Testis (tissue), 2 donors: ENCODE measurements at regions not wholly inside any gene's neighbourhood (a gene's known extent, or its start where the extent isn't known, plus 50 kb on each side); places are given as distances from the start of the nearest gene placed in this dataset.
"Not testable (repeated sequence)": the region's sequence is repeated elsewhere in the genome, so short reads cannot be mapped to it uniquely, and the experiment has no call there.

Experiments
- DNase-seq: peaks from one replicate; pipeline ENCODE4 v3.0.0-alpha.2; 2019
- H3K27ac ChIP-seq, 2 donors: fragments of 200-600 bp; sonication (generic); one replicate each; pipeline ENCODE4 v1.5.1; 2019
- H3K27me3 ChIP-seq: fragments of 200-600 bp; sonication (generic); one replicate; pipeline ENCODE4 v1.5.1; 2019
- H3K36me3 ChIP-seq: fragments of 200-600 bp; sonication (generic); one replicate; pipeline ENCODE4 v1.5.1; 2017; ENCODE audit warnings: low read depth; ENCODE audit errors: missing control alignments
- H3K4me1 ChIP-seq: fragments of 200-600 bp; sonication (generic); one replicate; pipeline ENCODE4 v1.5.1; 2019
- H3K4me3 ChIP-seq, 2 donors: fragments of 200-600 bp; sonication (generic); one replicate each; pipeline ENCODE4 v1.5.1; 2017 to 2019
- H3K9me3 ChIP-seq: fragments of 200-600 bp; sonication (generic); one replicate; pipeline ENCODE4 v1.5.1; 2017
- POLR2A ChIP-seq: fragments of 450-650 bp; IDR thresholded peaks from one replicate; pipeline ENCODE4 v1.6.1; 2017; ENCODE audit warnings: antibody characterized with exemption, mild to moderate bottlenecking, moderate library complexity
- WGBS, 2 donors: methylation state at CpG; one replicate each; pipeline ENCODE4 v1.1.5; 2018; 5-methylcytosine and 5-hydroxymethylcytosine counted together
- intact Hi-C: fragments of 100-400 bp; cut with DNase I; formaldehyde crosslinking; loops from one replicate; pipeline ENCODE4 v1.15.1; 2023; ENCODE audit warnings: low total_unique reads
- TF ChIP-seq, protein P1 (sequence below), 3 experiments: fragments of 450-650 bp in 2 of 3; fragments of 200-600 bp in 1 of 3; sonication (generic) in 1 of 3; IDR thresholded peaks; one replicate each; pipeline ENCODE4 v1.5.1; 2016 to 2019; ENCODE audit warnings: antibody characterized with exemption in 3 of 3, mild to moderate bottlenecking in 2 of 3, moderate library complexity in 1 of 3

DNA sequence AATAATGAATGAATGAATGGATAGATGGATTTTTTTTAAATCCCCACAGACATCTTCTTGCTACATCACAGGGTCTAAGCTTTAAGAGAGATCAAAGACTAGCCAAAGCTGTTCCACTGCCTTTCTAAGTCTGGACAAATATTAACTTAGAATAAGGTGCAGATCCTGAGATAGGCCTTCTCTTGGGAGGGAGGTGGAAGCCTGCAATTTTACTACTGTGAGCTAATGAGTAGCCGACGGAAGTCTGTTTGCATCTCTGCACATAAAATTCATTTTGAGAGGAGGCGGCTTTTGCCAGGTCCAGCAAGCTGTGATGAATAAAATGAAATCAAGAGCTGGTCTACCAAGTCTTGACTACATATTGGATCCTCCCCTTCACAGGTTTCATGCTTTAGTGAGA lies 484.9 kb downstream of the TMEM38B start:
- no peaks in the 10 kb centered on the region for H3K36me3 ChIP-seq
- no peaks in the 10 kb centered on the region for H3K4me1 ChIP-seq
- intact Hi-C loops, result no loop called here
- H3K27ac ChIP-seq, result no peak overlapping the region
- no peaks in the 10 kb centered on the region for H3K27me3 ChIP-seq
- no peaks in the 10 kb centered on the region for H3K9me3 ChIP-seq
- DNase-seq, result no peak
- H3K4me3 ChIP-seq, result no peak overlapping the region
- 92 to 94% methylated on average over 3 of the region's 3 CpGs for WGBS, 2 donors
- TF ChIP-seq, protein P1, sequence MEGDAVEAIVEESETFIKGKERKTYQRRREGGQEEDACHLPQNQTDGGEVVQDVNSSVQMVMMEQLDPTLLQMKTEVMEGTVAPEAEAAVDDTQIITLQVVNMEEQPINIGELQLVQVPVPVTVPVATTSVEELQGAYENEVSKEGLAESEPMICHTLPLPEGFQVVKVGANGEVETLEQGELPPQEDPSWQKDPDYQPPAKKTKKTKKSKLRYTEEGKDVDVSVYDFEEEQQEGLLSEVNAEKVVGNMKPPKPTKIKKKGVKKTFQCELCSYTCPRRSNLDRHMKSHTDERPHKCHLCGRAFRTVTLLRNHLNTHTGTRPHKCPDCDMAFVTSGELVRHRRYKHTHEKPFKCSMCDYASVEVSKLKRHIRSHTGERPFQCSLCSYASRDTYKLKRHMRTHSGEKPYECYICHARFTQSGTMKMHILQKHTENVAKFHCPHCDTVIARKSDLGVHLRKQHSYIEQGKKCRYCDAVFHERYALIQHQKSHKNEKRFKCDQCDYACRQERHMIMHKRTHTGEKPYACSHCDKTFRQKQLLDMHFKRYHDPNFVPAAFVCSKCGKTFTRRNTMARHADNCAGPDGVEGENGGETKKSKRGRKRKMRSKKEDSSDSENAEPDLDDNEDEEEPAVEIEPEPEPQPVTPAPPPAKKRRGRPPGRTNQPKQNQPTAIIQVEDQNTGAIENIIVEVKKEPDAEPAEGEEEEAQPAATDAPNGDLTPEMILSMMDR (IDR thresholded peaks at IDR 0.05), result no peak
- no peak for TF ChIP-seq POLR2A

DNA sequence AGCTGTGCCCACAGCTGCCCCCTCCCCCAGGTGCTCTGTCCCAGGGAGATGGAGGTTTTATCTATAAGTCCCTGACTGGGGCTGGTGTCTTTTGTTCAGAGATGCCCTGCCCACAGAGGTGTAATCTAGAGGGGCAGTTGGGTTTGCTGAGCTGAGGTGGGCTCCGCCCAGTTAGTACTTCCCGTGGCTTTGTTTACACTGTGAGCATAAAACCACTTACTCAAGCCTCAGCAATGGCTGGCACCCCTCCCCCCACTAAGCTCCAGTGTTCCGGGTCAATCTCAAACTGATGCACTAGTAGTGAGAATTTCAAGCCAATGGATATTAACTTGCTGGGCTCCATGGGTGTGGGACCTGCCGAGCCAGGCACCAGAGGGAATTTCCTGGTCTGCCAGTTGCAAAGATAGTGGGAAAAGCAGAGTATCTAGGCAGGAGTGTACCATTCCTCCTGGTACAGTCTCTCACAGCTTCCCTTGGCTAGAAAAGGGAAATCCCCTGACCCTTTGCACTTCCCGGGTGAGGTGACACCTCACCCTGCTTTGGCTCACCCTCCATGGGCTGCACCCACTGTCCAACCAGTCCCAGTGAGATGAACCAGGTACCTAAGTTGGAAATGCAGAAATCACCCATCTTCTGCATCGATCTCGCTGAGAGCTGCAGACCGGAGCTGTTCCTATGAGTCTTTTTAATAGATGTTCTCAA lies 509.6 kb downstream of the TMEM38B start:
- DNase-seq, H3K9me3 ChIP-seq, H3K4me3 ChIP-seq, H3K27me3 ChIP-seq, intact Hi-C loops, H3K36me3 ChIP-seq, H3K4me1 ChIP-seq, H3K27ac ChIP-seq: not testable (repeated sequence)
- 86 to 100% methylated on average over 6 to 8 of the region's 8 CpGs for WGBS, 2 donors

DNA sequence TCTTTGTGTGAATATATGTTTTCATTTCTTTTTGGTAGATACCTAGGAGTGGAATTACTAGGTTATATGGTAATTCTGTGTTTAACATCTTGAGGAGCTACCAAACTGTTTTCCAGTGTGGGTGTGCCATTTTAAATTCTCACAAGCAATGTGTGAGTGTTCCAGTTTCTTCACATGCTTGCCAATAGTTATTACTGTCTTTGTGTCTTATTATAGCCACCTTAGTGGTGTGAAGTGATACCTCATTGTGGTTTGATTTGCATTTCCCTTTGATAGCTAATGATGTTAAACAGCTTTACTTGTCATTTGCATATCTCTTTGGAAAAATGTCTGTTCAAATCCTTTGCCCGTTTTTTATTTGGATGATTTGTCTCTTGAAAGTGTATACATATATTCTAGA lies 513.0 kb downstream of the TMEM38B start:
- H3K4me1 ChIP-seq, result no peaks in the 10 kb centered on the region
- no peak overlapping the region for H3K4me3 ChIP-seq
- 70 to 75% methylated on average over 1 of the region's 1 CpG for WGBS, 2 donors
- H3K9me3 ChIP-seq, result no peaks in the 10 kb centered on the region
- DNase-seq, result no peak
- no peak overlapping the region for H3K27ac ChIP-seq
- H3K36me3 ChIP-seq, result no peaks in the 10 kb centered on the region
- intact Hi-C loops, result no loop called here
- TF ChIP-seq POLR2A, result no peak
- no peaks in the 10 kb centered on the region for H3K27me3 ChIP-seq

DNA sequence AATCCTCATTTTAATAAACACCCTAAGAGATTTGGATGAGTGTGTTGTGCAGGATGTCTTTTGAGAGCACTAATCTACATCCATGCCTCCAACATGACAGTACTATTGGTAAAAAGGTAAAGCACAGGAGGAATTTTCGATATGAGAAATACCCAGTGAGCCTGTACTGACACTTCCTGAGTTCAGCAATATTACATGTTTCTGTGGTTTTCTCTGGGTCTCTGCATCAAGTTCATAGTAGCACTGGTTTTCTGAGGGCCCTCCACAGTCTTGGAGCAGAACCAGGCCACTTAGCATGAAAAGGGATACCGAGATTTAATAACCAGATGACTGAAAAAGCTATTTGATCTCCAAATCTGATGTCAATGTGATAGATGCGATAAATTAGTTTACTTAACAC lies 524.1 kb downstream of the TMEM38B start:
- WGBS, 2 donors, result 83 to 94% methylated on average over 3 of the region's 3 CpGs
- Histone ChIP-seq H3K36me3 (no peaks in the 10 kb centered on the region), H3K4me3 (no peak overlapping the region), H3K4me1 (no peaks in the 10 kb centered on the region), H3K9me3 (no peaks in the 10 kb centered on the region), H3K27me3 (no peaks in the 10 kb centered on the region), H3K27ac (no peak overlapping the region)
- intact Hi-C loops, result no loop called here
- no peak for DNase-seq
- TF ChIP-seq POLR2A, result no peak
- TF ChIP-seq, protein P1 (IDR thresholded peaks at IDR 0.05), result no peak

DNA sequence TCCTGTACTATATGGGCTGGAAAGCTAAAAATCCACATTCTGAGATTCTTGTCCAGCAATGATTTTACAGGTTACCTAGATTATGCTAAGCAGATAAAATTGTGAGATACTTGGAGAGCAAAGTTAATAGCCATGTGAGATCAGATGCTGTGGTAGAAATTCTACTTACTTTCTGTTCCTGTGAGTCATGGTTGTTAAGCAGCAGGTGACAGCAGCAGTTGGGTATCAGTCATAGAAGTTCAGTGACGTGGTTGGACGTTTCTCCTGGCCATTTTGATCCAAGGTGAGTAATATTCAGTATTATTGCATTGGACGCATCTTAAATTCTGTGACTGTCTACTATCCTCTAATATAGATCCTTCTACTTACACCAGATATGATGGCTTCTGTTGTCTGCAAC lies 524.5 kb downstream of the TMEM38B start:
- Histone ChIP-seq H3K9me3 (no peaks in the 10 kb centered on the region), H3K27ac (no peak overlapping the region), H3K27me3 (no peaks in the 10 kb centered on the region), H3K36me3 (no peaks in the 10 kb centered on the region), H3K4me1 (no peaks in the 10 kb centered on the region), H3K4me3 (no peak overlapping the region)
- 79 to 88% methylated on average over 3 of the region's 3 CpGs for WGBS, 2 donors
- no peak for DNase-seq
- intact Hi-C loops, result no loop called here
- TF ChIP-seq, protein P1 (IDR thresholded peaks at IDR 0.05), result no peak
- TF ChIP-seq POLR2A, result no peak

DNA sequence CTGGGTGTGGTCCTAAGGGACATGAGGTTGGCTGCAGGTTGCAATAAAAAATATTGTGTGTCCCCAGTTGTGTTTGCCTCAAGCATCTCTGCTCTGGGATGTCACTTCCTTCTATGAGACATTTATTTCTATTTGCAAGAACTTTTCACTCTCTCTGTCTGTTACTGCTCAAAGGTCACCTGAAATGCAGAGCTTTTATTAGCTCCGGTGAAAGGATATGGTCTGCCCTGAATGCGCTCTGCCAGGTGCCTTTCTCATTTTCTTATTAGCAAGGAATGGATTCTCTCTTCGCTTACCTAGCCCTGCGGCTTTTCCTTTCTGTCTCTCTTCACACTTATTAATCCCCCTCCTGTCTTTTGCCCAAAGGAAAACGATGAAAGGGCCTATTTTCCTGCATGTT lies 526.1 kb downstream of the TMEM38B start:
- intact Hi-C loops, result no loop called here
- Histone ChIP-seq H3K27ac (no peak overlapping the region), H3K27me3 (no peaks in the 10 kb centered on the region), H3K4me3 (no peak overlapping the region), H3K36me3 (no peaks in the 10 kb centered on the region), H3K9me3 (no peaks in the 10 kb centered on the region), H3K4me1 (no peaks in the 10 kb centered on the region)
- WGBS, 2 donors, result 86 to 87% methylated on average over 5 of the region's 5 CpGs
- DNase-seq, result no peak
- TF ChIP-seq, protein P1 (IDR thresholded peaks at IDR 0.05), result no peak
- no peak for TF ChIP-seq POLR2A
